Neural crest cell (in vitro differentiated cells): ENCODE measurements at regions not wholly inside any gene's neighbourhood (a gene's known extent, or its start where the extent isn't known, plus 50 kb on each side); places are given as distances from the start of the nearest gene placed in this dataset.

Experiments used
- DNase-seq: peaks from one replicate; pipeline ENCODE4 v3.0.0; 2021; ENCODE audit warnings: low read depth, mixed read lengths, low spot score
- H3K27ac Mint-ChIP-seq: one replicate; pipeline ENCODE4 v1.8.0; 2021; ENCODE audit warnings: mild to moderate bottlenecking, mixed read lengths; ENCODE audit not compliant: unreplicated experiment
- H3K27me3 Mint-ChIP-seq: 2 replicates; pipeline ENCODE4 v1.8.0; 2021; ENCODE audit warnings: low read depth, mild to moderate bottlenecking, mixed read lengths
- H3K36me3 Mint-ChIP-seq: 2 replicates; pipeline ENCODE4 v1.8.0; 2021; ENCODE audit warnings: low read depth, mild to moderate bottlenecking, mixed read lengths
- H3K4me1 Mint-ChIP-seq: 2 replicates; pipeline ENCODE4 v1.8.0; 2021; ENCODE audit warnings: mixed read lengths
- H3K4me3 Mint-ChIP-seq: one replicate; pipeline ENCODE4 v1.8.0; 2021; ENCODE audit warnings: mild to moderate bottlenecking, mixed read lengths
- H3K9me3 Mint-ChIP-seq: 2 replicates; pipeline ENCODE4 v1.8.0; 2021; ENCODE audit warnings: mixed read lengths
- CTCF ChIP-seq: fragments of 200-600 bp; sonication (generic); conservative IDR thresholded peaks from 2 replicates; pipeline ENCODE4 v1.5.0; 2021; ENCODE audit warnings: antibody characterized with exemption, mild to moderate bottlenecking

GRCh38 chr10:78687626-78688025, 381.1 kb upstream of the ZMIZ1 start:
- no peak overlapping the region for H3K27ac Mint-ChIP-seq
- H3K4me3 Mint-ChIP-seq = no peak overlapping the region
- TF ChIP-seq CTCF = no peak
- peaks cover 3% of the 10 kb centered on the region for H3K36me3 Mint-ChIP-seq
- H3K27me3 Mint-ChIP-seq = no peaks in the 10 kb centered on the region
- H3K9me3 Mint-ChIP-seq = no peaks in the 10 kb centered on the region
- no peak for DNase-seq
- H3K4me1 Mint-ChIP-seq = peaks cover 41% of the 10 kb centered on the region

- Mint-ChIP-seq H3K9me3 (peaks cover 1% of the 10 kb centered on the region), H3K27ac (peak overlapping the region; percentile 85), H3K4me3 (no peak overlapping the region), H3K4me1 (peaks cover 41% of the 10 kb centered on the region), H3K27me3 (no peaks in the 10 kb centered on the region), H3K36me3 (no peaks in the 10 kb centered on the region)
- TF ChIP-seq CTCF = no peak
- no peak for DNase-seq
Measured at GRCh38 chr10:78688230-78688900, 380.4 kb upstream of the ZMIZ1 start.

GRCh38 chr10:78688901-78689583, 379.7 kb upstream of the ZMIZ1 start:
- no peak overlapping the region for H3K4me3 Mint-ChIP-seq
- no peak overlapping the region for H3K27ac Mint-ChIP-seq

GRCh38 chr10:78689584-78689935, 379.2 kb upstream of the ZMIZ1 start:
- Mint-ChIP-seq H3K27ac (no peak overlapping the region), H3K36me3 (peaks cover 2% of the 10 kb centered on the region), H3K4me3 (no peak overlapping the region), H3K9me3 (peaks cover 4% of the 10 kb centered on the region), H3K27me3 (no peaks in the 10 kb centered on the region), H3K4me1 (peaks cover 35% of the 10 kb centered on the region)
- TF ChIP-seq CTCF = no peak
- no peak for DNase-seq

More at GRCh38 chr10:78688901-78689583, 379.7 kb upstream of the ZMIZ1 start:
- no peak for TF ChIP-seq CTCF
- DNase-seq = no peak
- no peaks in the 10 kb centered on the region for H3K27me3 Mint-ChIP-seq
- peaks cover 2% of the 10 kb centered on the region for H3K36me3 Mint-ChIP-seq
- H3K9me3 Mint-ChIP-seq = peaks cover 4% of the 10 kb centered on the region
- H3K4me1 Mint-ChIP-seq = peaks cover 40% of the 10 kb centered on the region

- Mint-ChIP-seq H3K9me3 (peaks cover 4% of the 10 kb centered on the region), H3K36me3 (peaks cover 2% of the 10 kb centered on the region), H3K27me3 (no peaks in the 10 kb centered on the region), H3K27ac (no peak overlapping the region), H3K4me3 (no peak overlapping the region), H3K4me1 (peaks cover 27% of the 10 kb centered on the region)
- no peak for TF ChIP-seq CTCF
- no peak for DNase-seq
Measured at GRCh38 chr10:78690354-78691111, 378.2 kb upstream of the ZMIZ1 start.
